ENCODE measurements at regions not wholly inside any gene's neighbourhood (a gene's known extent, or its start where the extent isn't known, plus 50 kb on each side); places are given as distances from the start of the nearest gene placed in this dataset.

DNA sequence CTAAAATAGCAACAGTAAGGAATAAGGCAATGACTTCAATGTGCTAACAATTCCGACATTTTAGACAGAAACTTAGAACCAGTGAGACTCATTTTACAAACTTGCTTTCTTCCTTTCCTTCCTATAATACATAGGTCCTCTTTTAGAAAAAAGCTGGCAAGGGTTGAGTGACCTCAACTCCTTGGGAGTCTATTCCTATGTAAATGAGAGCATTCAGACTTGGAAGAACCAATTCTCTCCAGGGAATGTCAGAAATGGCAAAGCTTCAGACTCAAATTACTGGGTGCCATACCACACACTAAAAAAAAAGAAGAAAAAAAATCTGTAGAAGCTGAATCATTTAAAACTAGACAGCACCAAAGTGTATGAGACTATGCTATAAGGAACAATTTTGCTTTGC lies 1328.2 kb downstream of the OLFM4 start:
- H2AFZ ChIP-seq (ENCODE audit: insufficient read depth, low read depth, low read length, poor library complexity, severe bottlenecking) = no peak overlapping the region
- no peaks in the 10 kb centered on the region for H3K4me1 ChIP-seq (ENCODE audit: control insufficient read depth in 2 of 2, insufficient read depth in 2 of 2, low read length in 2 of 2)
- no peak overlapping the region for H3K27ac Mint-ChIP-seq
- no CpG with 5 or more reads among the region's 1 CpG for WGBS (ENCODE audit: insufficient coverage)
- intact Hi-C loops (cut with micrococcal nuclease) = no loop called here
- no peak overlapping the region for H3K27ac ChIP-seq (ENCODE audit: low read length in 2 of 2)
- peaks cover 3% of the 10 kb centered on the region for H3K9me3 Mint-ChIP-seq (ENCODE audit: insufficient read depth)
- ChIA-PET CTCF (no interaction called here), POLR2A (no interaction called here)
- no peak overlapping the region for H3K9ac ChIP-seq (ENCODE audit: low read length)
- H3K4me1 Mint-ChIP-seq = no peaks in the 10 kb centered on the region
- no peak for ATAC-seq (ENCODE audit: low read depth)
- H3K4me3 Mint-ChIP-seq = no peak overlapping the region
- no peaks in the 10 kb centered on the region for H3K27me3 ChIP-seq (replicated peaks in 1 of 4; ENCODE audit: control extremely low read depth in 1 of 4, control insufficient read depth in 3 of 4, insufficient read depth in 4 of 4, low read length in 3 of 4)
- H3K4me2 ChIP-seq (replicated peaks; ENCODE audit: low read depth, low read length, poor library complexity, severe bottlenecking) = no peak overlapping the region
- H3K36me3 ChIP-seq (replicated peaks in 1 of 2; ENCODE audit: control extremely low read depth in 1 of 2, control insufficient read depth in 1 of 2, extremely low read depth in 1 of 2, insufficient read depth in 2 of 2, low read length in 1 of 2) = no peaks in the 10 kb centered on the region
- DNase-seq = no peak
- H3K79me2 ChIP-seq (ENCODE audit: control insufficient read depth, insufficient read depth, low read length) = no peaks in the 10 kb centered on the region
- H4K20me1 ChIP-seq (ENCODE audit: control insufficient read depth, insufficient read depth, low read length, poor library complexity, severe bottlenecking) = no peaks in the 10 kb centered on the region
- TF ChIP-seq EZH2 (IDR thresholded peaks at IDR 0.05; ENCODE audit: borderline replicate concordance, insufficient read depth, low read depth, low read length, poor library complexity, severe bottlenecking) = no peak
- TF ChIP-seq, protein P1, sequence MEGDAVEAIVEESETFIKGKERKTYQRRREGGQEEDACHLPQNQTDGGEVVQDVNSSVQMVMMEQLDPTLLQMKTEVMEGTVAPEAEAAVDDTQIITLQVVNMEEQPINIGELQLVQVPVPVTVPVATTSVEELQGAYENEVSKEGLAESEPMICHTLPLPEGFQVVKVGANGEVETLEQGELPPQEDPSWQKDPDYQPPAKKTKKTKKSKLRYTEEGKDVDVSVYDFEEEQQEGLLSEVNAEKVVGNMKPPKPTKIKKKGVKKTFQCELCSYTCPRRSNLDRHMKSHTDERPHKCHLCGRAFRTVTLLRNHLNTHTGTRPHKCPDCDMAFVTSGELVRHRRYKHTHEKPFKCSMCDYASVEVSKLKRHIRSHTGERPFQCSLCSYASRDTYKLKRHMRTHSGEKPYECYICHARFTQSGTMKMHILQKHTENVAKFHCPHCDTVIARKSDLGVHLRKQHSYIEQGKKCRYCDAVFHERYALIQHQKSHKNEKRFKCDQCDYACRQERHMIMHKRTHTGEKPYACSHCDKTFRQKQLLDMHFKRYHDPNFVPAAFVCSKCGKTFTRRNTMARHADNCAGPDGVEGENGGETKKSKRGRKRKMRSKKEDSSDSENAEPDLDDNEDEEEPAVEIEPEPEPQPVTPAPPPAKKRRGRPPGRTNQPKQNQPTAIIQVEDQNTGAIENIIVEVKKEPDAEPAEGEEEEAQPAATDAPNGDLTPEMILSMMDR (IDR thresholded peaks at IDR 0.05) = no peak
- H3K27me3 Mint-ChIP-seq = no peaks in the 10 kb centered on the region
- no peak overlapping the region for H3K4me3 ChIP-seq (ENCODE audit: control extremely low read depth in 1 of 5, extremely low read depth in 1 of 5, insufficient read depth in 1 of 5, low read depth in 2 of 5, low read length in 4 of 5)
- H3K9me3 ChIP-seq (ENCODE audit: control extremely low read depth in 1 of 3, control insufficient read depth in 2 of 3, insufficient read depth in 1 of 3, low read length in 2 of 3) = peaks cover 0 to 3% (median 0%) of the 10 kb centered on the region in 3 donors

DNA sequence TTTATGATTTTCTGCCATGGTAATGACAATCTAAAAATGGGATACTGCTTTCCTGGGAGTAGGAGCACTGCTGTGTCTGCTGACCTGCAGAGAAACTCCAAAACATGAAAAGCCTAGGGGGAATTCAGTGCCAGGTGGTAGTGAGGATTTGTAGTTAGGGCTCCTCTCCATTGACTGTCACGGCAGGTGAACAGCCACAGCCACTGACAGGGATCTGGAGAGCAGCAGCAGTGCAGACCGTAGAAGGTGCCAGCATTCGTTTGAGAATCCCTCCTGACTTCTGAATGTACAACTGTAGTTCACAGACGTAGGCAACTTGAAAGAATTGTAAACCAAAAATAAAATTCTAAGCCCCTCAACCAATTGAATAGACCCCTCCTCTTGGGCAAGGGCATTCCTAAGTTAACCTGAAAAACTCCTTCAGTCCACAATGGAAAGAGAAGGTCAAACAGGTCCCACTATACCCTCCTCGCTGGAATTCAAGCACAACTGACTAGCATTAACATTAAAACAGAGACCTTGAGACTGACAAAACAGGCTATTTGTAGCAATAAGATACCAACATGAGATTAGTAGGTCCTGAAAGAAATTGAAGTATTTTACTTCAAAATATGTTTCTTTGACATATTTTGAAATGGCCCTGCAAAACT lies 1328.8 kb downstream of the OLFM4 start:
- ChIA-PET CTCF (no interaction called here), POLR2A (no interaction called here)
- no peak for ATAC-seq (ENCODE audit: low read depth)
- Mint-ChIP-seq H3K27me3 (no peaks in the 10 kb centered on the region), H3K27ac (no peak overlapping the region), H3K9me3 (ENCODE audit: insufficient read depth) (peaks cover 3% of the 10 kb centered on the region), H3K4me1 (no peaks in the 10 kb centered on the region), H3K4me3 (no peak overlapping the region)
- no peak for DNase-seq
- H3K36me3 ChIP-seq (replicated peaks in 1 of 2; ENCODE audit: control extremely low read depth in 1 of 2, control insufficient read depth in 1 of 2, extremely low read depth in 1 of 2, insufficient read depth in 2 of 2, low read length in 1 of 2) = no peaks in the 10 kb centered on the region
- no peaks in the 10 kb centered on the region for H3K4me1 ChIP-seq (ENCODE audit: control insufficient read depth in 2 of 2, insufficient read depth in 2 of 2, low read length in 2 of 2)
- no peak overlapping the region for H3K27ac ChIP-seq (ENCODE audit: low read length in 2 of 2)
- no peak overlapping the region for H3K4me2 ChIP-seq (replicated peaks; ENCODE audit: low read depth, low read length, poor library complexity, severe bottlenecking)
- H4K20me1 ChIP-seq (ENCODE audit: control insufficient read depth, insufficient read depth, low read length, poor library complexity, severe bottlenecking) = no peaks in the 10 kb centered on the region
- H3K9me3 ChIP-seq (ENCODE audit: control extremely low read depth in 1 of 3, control insufficient read depth in 2 of 3, insufficient read depth in 1 of 3, low read length in 2 of 3) = peaks cover 0 to 3% (median 0%) of the 10 kb centered on the region in 3 donors
- no peak overlapping the region for H3K9ac ChIP-seq (ENCODE audit: low read length)
- no peak overlapping the region for H3K4me3 ChIP-seq (ENCODE audit: control extremely low read depth in 1 of 5, extremely low read depth in 1 of 5, insufficient read depth in 1 of 5, low read depth in 2 of 5, low read length in 4 of 5)
- TF ChIP-seq EZH2 (IDR thresholded peaks at IDR 0.05; ENCODE audit: borderline replicate concordance, insufficient read depth, low read depth, low read length, poor library complexity, severe bottlenecking) = no peak
- TF ChIP-seq, protein P1 (IDR thresholded peaks at IDR 0.05) = no peak
- no peaks in the 10 kb centered on the region for H3K27me3 ChIP-seq (replicated peaks in 1 of 4; ENCODE audit: control extremely low read depth in 1 of 4, control insufficient read depth in 3 of 4, insufficient read depth in 4 of 4, low read length in 3 of 4)
- WGBS (ENCODE audit: insufficient coverage) = 94% methylated on average over 4 of the region's 5 CpGs
- intact Hi-C loops (cut with micrococcal nuclease) = no loop called here
- H2AFZ ChIP-seq (ENCODE audit: insufficient read depth, low read depth, low read length, poor library complexity, severe bottlenecking) = no peak overlapping the region
- H3K79me2 ChIP-seq (ENCODE audit: control insufficient read depth, insufficient read depth, low read length) = no peaks in the 10 kb centered on the region

Data from B cell (primary cell).